ENCODE measurements at regions not wholly inside any gene's neighbourhood (a gene's known extent, or its start where the extent isn't known, plus 50 kb on each side); places are given as distances from the start of the nearest gene placed in this dataset.
"Not testable (repeated sequence)": the region's sequence is repeated elsewhere in the genome, so short reads cannot be mapped to it uniquely, and the experiment has no call there.

DNA sequence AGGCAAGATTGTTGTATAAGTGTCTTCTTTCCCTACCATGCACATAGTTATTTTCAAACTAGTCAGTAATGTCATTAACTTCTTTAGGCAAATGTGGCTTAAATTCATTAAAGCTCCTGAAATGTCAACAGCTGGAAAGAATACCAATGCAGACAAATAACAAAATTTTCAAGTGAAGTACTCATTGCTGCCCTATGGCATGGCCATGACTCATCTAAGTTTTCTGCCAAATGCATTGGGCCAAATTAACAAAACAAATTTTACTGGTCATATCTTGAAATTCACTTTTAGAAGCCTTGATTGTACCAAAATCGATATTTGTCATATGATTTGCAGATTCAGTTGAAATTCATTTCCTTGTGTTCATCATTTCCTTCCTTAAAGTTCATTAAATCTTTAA lies 915.9 kb downstream of the SLC6A15 start:
- DNase-seq (ENCODE audit: low read depth in 4 of 4, low spot score in 3 of 4), result no peak

DNA sequence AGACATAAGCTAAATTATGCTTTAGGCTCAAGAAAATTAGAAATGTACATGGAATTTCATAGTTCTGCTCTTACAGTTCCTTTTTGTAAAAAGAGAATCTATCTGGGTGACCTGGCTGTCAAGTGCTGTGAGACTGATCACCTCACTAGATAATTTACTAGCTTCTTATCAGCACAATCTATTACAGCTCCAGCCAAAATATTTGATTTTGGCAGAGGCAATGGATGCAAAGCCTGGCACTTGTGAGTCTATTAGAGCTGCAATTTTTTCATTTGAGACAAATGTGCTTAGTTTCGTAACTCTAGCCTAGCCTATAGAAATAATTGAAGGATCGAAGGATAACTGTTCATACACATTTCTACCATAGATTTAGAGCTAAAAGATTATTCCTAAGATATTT lies 927.5 kb downstream of the SLC6A15 start:
- no peak for DNase-seq (ENCODE audit: low read depth in 4 of 4, low spot score in 3 of 4)

- DNase-seq (ENCODE audit: low read depth in 4 of 4, low spot score in 3 of 4), result no peak
Measured at GRCh38 chr12:83980398-83980797, 932.2 kb downstream of the SLC6A15 start.

- no peak for DNase-seq (ENCODE audit: low read depth in 4 of 4, low spot score in 3 of 4)
Measured at GRCh38 chr12:83979785-83980184, 932.8 kb downstream of the SLC6A15 start.

DNA sequence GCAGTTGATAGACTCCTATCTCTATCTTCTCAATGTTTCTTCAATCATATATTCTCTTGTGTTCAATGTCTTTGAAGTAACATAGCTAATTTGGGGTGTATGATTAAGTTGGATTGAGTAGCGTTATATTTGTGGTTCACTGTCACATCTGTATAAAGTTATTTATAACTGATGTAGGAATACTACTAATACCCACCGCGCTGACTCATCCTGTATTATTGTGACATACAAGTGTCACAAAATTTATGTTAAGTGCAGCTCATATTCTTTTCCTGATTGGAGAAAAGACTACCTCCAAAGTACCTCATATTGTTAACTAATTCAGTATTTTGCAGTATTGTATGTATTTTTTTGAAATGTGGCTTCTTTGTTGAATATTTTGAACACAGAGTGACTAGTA lies 940.8 kb downstream of the SLC6A15 start:
- DNase-seq (ENCODE audit: low read depth in 4 of 4, low spot score in 3 of 4), result no peak

DNA sequence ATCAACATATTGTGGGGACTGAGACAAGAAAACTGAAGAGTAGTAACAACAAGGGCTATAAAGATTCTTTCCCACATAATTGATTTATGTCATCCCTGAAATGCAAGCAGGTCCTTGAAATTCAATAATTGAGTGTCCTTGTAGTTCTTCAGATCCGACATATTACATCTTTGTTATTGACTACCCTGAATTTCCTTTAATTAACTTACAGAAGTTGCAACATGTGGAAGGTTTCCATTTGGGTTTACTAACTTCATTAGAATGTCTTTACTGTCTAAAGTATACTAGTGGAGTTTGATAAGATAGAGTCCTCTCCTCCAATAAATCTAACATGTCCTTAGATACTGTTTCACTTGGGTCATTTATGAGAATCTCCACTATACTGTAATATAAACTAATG lies 951.8 kb downstream of the SLC6A15 start:
- no peak for DNase-seq (ENCODE audit: low read depth in 4 of 4, low spot score in 3 of 4)

DNA sequence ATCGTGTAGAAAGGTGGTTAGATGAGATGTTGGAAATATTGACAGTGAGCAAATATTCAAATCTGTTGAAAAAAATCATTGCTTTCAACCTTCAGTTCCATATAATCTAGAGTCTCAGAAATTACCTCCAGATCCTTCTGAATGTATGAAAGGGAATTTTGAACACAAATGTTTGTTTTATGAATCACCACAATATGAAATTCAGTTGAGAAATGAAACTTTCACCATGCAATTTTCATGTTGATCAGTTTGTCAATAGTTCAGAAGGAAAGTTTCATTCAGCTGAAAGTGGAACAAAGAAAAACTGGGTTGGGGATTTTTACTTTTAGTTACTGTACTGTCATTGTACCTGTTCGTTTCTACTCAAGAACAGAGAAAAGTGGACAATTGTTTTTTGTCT lies 953.6 kb downstream of the SLC6A15 start:
- no peak for DNase-seq (ENCODE audit: low read depth in 4 of 4, low spot score in 3 of 4)

- no peak for DNase-seq (ENCODE audit: low read depth in 4 of 4, low spot score in 3 of 4)
Measured at GRCh38 chr12:83954956-83955601, 957.5 kb downstream of the SLC6A15 start.

DNA sequence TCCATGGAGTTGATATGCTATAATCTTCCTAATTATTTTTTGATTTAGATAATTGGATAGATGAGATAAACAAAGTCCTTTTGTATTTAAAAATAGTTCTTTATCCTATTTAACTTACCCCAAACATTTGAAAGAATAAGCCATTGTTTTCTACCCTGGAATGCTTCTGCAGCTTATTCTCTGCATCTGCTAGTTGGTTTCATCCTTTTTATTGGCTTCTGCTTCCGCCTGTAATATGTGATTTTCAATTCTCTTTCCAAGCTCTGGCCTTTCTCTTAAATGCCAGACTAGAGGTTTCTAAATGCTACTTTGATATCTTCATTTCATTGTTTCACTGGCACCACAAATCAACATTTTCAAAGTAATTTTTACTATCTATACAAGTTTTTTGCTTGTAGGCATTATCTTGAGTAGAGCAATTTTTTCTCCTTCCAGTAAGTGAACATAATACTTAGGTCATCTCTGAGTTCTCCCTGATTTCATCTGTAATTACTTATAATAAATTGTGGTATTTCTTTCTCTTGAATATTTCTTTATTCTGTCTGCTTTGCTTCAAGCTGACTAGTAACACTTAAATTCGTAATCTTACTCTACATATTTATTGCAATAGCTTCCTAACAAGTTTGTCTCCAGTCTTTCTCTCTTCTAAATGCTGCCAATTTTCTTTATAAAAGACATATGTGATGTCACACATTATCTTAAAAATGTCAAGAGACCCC lies 958.4 kb downstream of the SLC6A15 start:
- peak in 1 of 4 donors; percentile 6 for DNase-seq (ENCODE audit: low read depth in 4 of 4, low spot score in 3 of 4)

DNA sequence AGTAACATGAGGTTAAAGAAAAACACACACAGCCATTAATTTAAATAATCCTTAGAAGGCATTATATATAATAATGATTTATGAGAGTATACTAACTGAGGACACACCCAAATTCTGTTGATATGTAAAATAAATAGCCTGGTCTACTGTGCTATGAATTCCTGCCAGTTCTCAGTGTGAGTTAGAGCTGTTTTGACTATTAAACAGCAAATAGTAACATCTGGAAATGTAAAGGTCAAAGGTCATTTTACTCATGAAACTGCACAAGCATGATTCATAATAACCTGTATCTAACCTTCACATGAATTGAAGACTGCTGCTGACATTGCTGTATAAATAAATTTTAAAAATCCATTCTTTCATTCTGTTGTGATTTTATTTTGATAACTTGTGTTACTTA lies 966.7 kb downstream of the SLC6A15 start:
- DNase-seq (ENCODE audit: low read depth in 4 of 4, low spot score in 3 of 4), result no peak

DNA sequence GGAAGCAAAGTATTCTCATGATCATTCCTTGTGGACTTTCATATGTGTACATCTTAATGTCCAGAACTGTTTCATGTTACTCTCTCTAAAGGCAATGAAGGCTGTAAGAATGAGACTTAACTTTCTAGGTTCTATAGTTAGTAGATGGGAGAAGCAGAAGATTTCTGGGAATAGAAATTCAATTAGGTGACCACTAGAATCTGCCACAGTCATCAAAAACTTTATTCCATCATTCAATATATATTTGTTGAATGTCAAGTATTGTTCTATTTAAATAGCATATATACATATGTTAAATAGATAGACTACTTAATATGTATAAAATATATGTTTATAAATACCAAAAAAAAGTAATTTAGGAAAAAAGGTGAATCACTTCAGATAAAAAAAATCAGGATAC lies 972.9 kb downstream of the SLC6A15 start:
- DNase-seq (ENCODE audit: low read depth in 4 of 4, low spot score in 3 of 4), result no peak

GRCh38 chr12:83933615-83934014 lies 979.0 kb downstream of the SLC6A15 start:
- no peak for DNase-seq (ENCODE audit: low read depth in 4 of 4, low spot score in 3 of 4)

- no peak for DNase-seq (ENCODE audit: low read depth in 4 of 4, low spot score in 3 of 4)
Measured at GRCh38 chr12:83932011-83932410, 980.6 kb downstream of the SLC6A15 start.

DNA sequence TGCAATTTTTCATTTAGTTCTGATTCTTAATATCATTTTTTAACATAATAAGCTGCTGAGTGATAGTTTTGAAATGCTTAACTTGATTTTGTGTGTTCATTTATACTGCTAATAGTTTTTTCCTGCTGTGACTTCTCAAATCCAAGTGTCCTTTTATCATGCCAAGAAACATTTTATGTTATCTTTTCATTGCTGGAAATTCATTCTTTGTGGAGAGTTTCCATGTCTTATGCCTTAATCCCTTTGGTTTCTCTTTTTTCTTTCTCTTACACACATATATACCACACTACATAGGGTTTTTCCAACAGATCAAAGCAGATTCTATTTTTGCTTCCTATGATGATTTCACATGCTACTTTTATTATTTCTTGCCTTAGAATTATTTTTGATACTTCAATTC lies 981.1 kb downstream of the SLC6A15 start:
- DNase-seq (ENCODE audit: low read depth in 4 of 4, low spot score in 3 of 4), result no peak

- not testable (repeated sequence) for DNase-seq (ENCODE audit: low read depth in 4 of 4, low spot score in 3 of 4)
Measured at GRCh38 chr12:83929792-83930191, 982.8 kb downstream of the SLC6A15 start.

DNA sequence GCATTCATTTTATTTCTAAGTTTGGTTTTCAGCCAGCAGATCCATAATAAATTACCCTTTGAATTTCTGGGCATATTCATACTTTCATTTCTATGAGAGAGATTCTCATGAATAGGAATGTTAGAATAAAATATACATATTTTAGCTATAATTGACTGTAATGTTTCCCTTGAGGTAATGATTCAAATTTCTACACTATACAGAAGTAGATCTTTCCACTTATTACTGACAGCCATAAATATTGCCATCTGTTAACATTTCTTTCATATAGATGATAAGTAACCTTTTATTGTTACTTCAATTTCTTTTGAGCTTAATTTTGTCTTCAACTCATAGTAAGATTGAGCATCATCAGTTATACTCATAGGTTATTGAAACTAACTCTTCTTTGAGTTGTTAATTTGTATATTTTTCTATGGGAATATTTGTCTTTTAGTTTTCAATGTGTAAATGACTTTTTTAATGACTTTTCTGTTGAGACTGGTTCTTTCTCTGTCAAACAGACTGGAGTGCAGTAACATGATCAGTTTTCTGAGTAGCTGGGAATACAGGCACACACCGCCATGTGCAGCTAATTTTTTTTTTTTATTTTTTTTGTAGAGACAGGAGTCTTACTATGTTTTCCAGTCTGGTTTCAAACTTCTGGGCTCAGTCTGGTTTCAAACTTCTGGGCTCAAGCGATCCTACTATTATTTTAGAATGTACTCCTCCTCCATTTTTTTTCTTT lies 991.6 kb downstream of the SLC6A15 start:
- DNase-seq (ENCODE audit: low read depth in 4 of 4, low spot score in 3 of 4), result no peak

GRCh38 chr12:83919081-83919480 lies 993.5 kb downstream of the SLC6A15 start:
- DNase-seq (ENCODE audit: low read depth in 4 of 4, low spot score in 3 of 4), result no peak

GRCh38 chr12:83904175-83904574 lies 1008.4 kb downstream of the SLC6A15 start:
- DNase-seq (ENCODE audit: low read depth in 4 of 4, low spot score in 3 of 4), result no peak

GRCh38 chr12:83896416-83896815 lies 1016.2 kb downstream of the SLC6A15 start:
- no peak for DNase-seq (ENCODE audit: low read depth in 4 of 4, low spot score in 3 of 4)

- no peak for DNase-seq (ENCODE audit: low read depth in 4 of 4, low spot score in 3 of 4)
Measured at GRCh38 chr12:83893101-83893500, 1019.5 kb downstream of the SLC6A15 start.

DNA sequence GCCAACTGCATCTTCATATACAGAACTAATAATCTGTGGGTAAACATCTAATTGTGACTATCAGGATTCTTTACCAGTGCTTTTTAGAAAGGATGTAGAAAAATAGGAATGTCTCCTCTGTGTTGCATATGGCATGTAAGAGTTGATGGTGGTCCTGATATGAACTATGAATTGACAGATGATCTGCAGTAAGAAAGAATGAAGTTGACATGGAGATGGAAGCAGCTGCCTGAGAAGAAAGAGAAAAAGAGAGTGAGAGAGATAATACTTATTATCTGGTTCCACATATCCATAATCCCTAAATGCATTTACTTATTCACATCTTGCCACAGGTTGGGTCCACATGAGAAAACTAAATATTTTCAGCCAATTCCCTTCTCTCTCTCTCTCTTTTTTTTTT lies 1022.9 kb downstream of the SLC6A15 start:
- DNase-seq (ENCODE audit: low read depth in 4 of 4, low spot score in 3 of 4), result no peak

- no peak for DNase-seq (ENCODE audit: low read depth in 4 of 4, low spot score in 3 of 4)
Measured at GRCh38 chr12:83886479-83886878, 1026.1 kb downstream of the SLC6A15 start.
